GM10248 (cell line): ENCODE measurements at regions not wholly inside any gene's neighbourhood (a gene's known extent, or its start where the extent isn't known, plus 50 kb on each side); places are given as distances from the start of the nearest gene placed in this dataset.
A peak's percentile ranks its signal among the peaks of the same experiment; 100 is the strongest.
"Not testable (repeated sequence)": the region's sequence is repeated elsewhere in the genome, so short reads cannot be mapped to it uniquely, and the experiment has no call there.

Experiments used
- CTCF ChIA-PET: fragments of 300-600 bp; sonication (Branson Sonifier 250); formaldehyde crosslinking; extraction: SDS; loops from one replicate; lab custom pipeline; 2021; ENCODE audit warnings: antibody characterized with exemption; lab: Yijun Ruan, JAX
- POLR2A ChIA-PET: fragments of 350-650 bp; sonication (Branson Sonifier 250); formaldehyde crosslinking; extraction: SDS; loops from one replicate; lab custom pipeline; 2020; ENCODE audit warnings: antibody characterized with exemption; lab: Yijun Ruan, JAX
- DNase-seq: peaks from one replicate; pipeline ENCODE4 v3.0.0; 2012; ENCODE audit errors: extremely low spot score
- CTCF ChIP-seq: IDR thresholded peaks from 2 replicates; pipeline ENCODE4 v1.5.1; 2012; ENCODE audit warnings: mild to moderate bottlenecking, low read depth; ENCODE audit errors: extremely low read depth, missing control alignments, control extremely low read depth

- CTCF ChIA-PET, DNase-seq, POLR2A ChIA-PET: not testable (repeated sequence)
Observed at GRCh38 chr17:26936645-26937044, 357.3 kb upstream of the WSB1 start.

GRCh38 chr17:26937750-26938322, 356.1 kb upstream of the WSB1 start:
- POLR2A ChIA-PET, CTCF ChIA-PET, DNase-seq: not testable (repeated sequence)

GRCh38 chr17:26939755-26940154, 354.2 kb upstream of the WSB1 start:
- POLR2A ChIA-PET, CTCF ChIA-PET, DNase-seq: not testable (repeated sequence)

GRCh38 chr17:26940587-26940986, 353.3 kb upstream of the WSB1 start:
- DNase-seq, POLR2A ChIA-PET, CTCF ChIA-PET: not testable (repeated sequence)

- ChIA-PET POLR2A (no interaction called here), CTCF (no interaction called here)
- DNase-seq, result no peak
- TF ChIP-seq CTCF, result no peak
Observed at GRCh38 chr17:26962255-26963162, 331.4 kb upstream of the WSB1 start.

- POLR2A ChIA-PET, result no interaction called here
- no peak for DNase-seq
- no peak for TF ChIP-seq CTCF
- CTCF ChIA-PET, result no interaction called here
Observed at GRCh38 chr17:26963163-26963503, 330.8 kb upstream of the WSB1 start.

- CTCF ChIA-PET, POLR2A ChIA-PET, DNase-seq: not testable (repeated sequence)
Observed at GRCh38 chr17:26965898-26966624, 327.9 kb upstream of the WSB1 start.

GRCh38 chr17:26966625-26967179, 327.2 kb upstream of the WSB1 start:
- CTCF ChIA-PET, DNase-seq, POLR2A ChIA-PET: not testable (repeated sequence)

- CTCF ChIA-PET, POLR2A ChIA-PET: not testable (repeated sequence)
Observed at GRCh38 chr17:26981845-26982425, 312.0 kb upstream of the WSB1 start.

GRCh38 chr17:26982563-26982962, 311.4 kb upstream of the WSB1 start:
- DNase-seq, POLR2A ChIA-PET, CTCF ChIA-PET: not testable (repeated sequence)

More at GRCh38 chr17:26981845-26982425, 312.0 kb upstream of the WSB1 start:
- DNase-seq, result peak; percentile 0

- not testable (repeated sequence) for DNase-seq
Observed at GRCh38 chr17:26987851-26988250, 306.1 kb upstream of the WSB1 start.

GRCh38 chr17:26994648-26995047, 299.3 kb upstream of the WSB1 start:
- POLR2A ChIA-PET, DNase-seq, CTCF ChIA-PET: not testable (repeated sequence)

More at GRCh38 chr17:26987851-26988250, 306.1 kb upstream of the WSB1 start:
- POLR2A ChIA-PET, CTCF ChIA-PET: not testable (repeated sequence)

- POLR2A ChIA-PET, DNase-seq, CTCF ChIA-PET: not testable (repeated sequence)
Observed at GRCh38 chr17:26996146-26996916, 297.6 kb upstream of the WSB1 start.
